ENCODE measurements at regions not wholly inside any gene's neighbourhood (a gene's known extent, or its start where the extent isn't known, plus 50 kb on each side); places are given as distances from the start of the nearest gene placed in this dataset.
"Not testable (repeated sequence)": the region's sequence is repeated elsewhere in the genome, so short reads cannot be mapped to it uniquely, and the experiment has no call there.

DNA sequence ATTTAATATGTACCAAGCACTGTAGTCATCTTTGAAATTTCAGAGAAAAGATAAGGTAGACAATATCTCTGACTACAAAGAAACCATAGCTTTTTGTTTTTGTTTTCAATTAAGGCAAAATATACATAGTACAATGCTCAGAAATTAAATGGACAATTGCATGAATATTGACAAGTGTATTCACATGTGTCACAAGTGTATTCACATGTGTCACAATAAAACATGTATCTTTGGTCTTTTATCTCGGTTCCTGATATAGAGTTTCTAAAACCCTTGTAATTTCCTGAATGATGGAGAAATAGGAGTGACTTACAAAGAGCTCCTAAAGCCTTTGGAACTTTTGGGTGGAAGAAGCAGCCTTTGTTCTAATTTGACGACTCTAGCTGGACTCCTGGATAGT is 756.4 kb downstream of the EPHA4 start:
- H3K4me2 ChIP-seq (ENCODE audit: unreplicated experiment), result no peak overlapping the region
- no peaks in the 10 kb centered on the region for H3K36me3 ChIP-seq (ENCODE audit: low read depth)
- no peaks in the 10 kb centered on the region for H3K79me2 ChIP-seq (ENCODE audit: insufficient read depth)
- H3K9me2 ChIP-seq (ENCODE audit: insufficient read depth), result no peaks in the 10 kb centered on the region; the same call in 1 of the 2 replicates
- H4K20me1 ChIP-seq (ENCODE audit: insufficient read depth), result no peaks in the 10 kb centered on the region
- 0 out of 2 replicates have a peak, but pooled peaks cover 7% of the 10 kb centered on the region for H3F3A ChIP-seq (ENCODE audit: insufficient read depth)
- 58 to 63% methylated on average over 2 of the region's 2 CpGs for WGBS, 2 experiments (ENCODE audit: low coverage in 1 of 2, low lambda C conversion rate in 2 of 2, missing lambda C conversion rate in 2 of 2)
- H3K27ac ChIP-seq, result no peak overlapping the region
- no peaks in the 10 kb centered on the region for H3K27me3 ChIP-seq (replicated peaks; ENCODE audit: insufficient read depth)
- no peak for DNase-seq
- TF ChIP-seq EZH2phosphoT487 (IDR thresholded peaks at IDR 0.05; ENCODE audit: insufficient read depth, low read depth) (no peak), EZH2 (IDR thresholded peaks at IDR 0.05; ENCODE audit: insufficient read depth, poor library complexity, severe bottlenecking) (no peak)
- peaks cover 14% of the 10 kb centered on the region for H3K4me1 ChIP-seq (ENCODE audit: insufficient read depth)
- in situ Hi-C loops (cut with MboI), result no loop called here
- H2AFZ ChIP-seq, result no peak overlapping the region
- H3K9ac ChIP-seq, result no peak overlapping the region
- H3K9me3 ChIP-seq (ENCODE audit: low read depth), result no peaks in the 10 kb centered on the region
- no peak overlapping the region for H3K4me3 ChIP-seq

DNA sequence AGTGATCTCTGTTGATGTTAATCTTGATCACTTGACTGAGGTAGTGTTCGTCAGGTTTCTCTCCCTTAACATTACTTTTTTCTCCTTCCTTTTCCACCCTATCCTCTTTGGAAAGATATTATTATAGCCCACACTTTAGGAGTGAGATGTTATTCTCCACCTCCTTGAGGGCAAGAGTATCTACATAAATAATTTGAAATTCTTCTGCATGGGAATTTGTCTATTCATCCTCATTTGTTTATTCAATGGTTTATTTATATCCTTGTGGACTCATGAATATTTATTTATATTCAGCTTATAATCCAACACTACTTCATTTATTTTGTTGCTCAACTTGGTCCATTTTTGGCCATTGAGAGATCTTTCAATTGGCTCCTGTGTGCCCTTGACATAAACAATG is 750.4 kb downstream of the EPHA4 start:
- Histone ChIP-seq H3K4me1 (ENCODE audit: insufficient read depth) (no peaks in the 10 kb centered on the region), H3K79me2 (ENCODE audit: insufficient read depth) (no peaks in the 10 kb centered on the region), H2AFZ (no peak overlapping the region), H3K4me3 (no peak overlapping the region), H3K27me3 (replicated peaks; ENCODE audit: insufficient read depth) (no peaks in the 10 kb centered on the region), H3K9me2 (ENCODE audit: insufficient read depth) (no peaks in the 10 kb centered on the region; the same call in 1 of the 2 replicates), H3K4me2 (ENCODE audit: unreplicated experiment) (no peak overlapping the region), H3K9ac (no peak overlapping the region), H3F3A (ENCODE audit: insufficient read depth) (no peaks in the 10 kb centered on the region), H4K20me1 (ENCODE audit: insufficient read depth) (no peaks in the 10 kb centered on the region), H3K27ac (no peak overlapping the region), H3K36me3 (ENCODE audit: low read depth) (no peaks in the 10 kb centered on the region), H3K9me3 (ENCODE audit: low read depth) (no peaks in the 10 kb centered on the region)
- WGBS, 2 experiments (ENCODE audit: low coverage in 1 of 2, low lambda C conversion rate in 2 of 2, missing lambda C conversion rate in 2 of 2), result 40 to 58% methylated on average over 1 of the region's 1 CpG
- in situ Hi-C loops (cut with MboI), result no loop called here
- DNase-seq, result no peak
- TF ChIP-seq EZH2phosphoT487 (IDR thresholded peaks at IDR 0.05; ENCODE audit: insufficient read depth, low read depth) (no peak), EZH2 (IDR thresholded peaks at IDR 0.05; ENCODE audit: insufficient read depth, poor library complexity, severe bottlenecking) (no peak)

DNA sequence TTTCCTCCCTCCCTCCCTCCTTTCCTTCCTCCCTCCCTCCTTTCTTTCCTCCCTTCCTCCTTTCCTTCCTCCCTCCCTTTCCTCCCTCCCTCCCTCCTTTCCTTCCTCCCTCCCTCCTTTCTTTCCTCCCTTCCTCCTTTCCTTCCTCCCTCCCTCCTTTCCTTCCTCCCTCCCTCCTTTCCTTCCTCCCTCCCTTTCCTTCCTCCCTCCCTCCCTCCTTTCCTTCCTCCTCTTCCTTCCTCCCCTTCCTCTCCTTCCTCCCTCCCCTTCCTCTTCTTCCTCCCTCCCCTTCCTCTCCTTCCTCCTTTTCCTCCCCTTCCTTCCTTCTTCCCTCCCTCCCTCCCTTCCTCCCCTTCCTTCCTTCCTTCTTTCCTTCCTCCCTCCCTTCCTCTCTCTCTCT is 748.5 kb downstream of the EPHA4 start:
- H2AFZ ChIP-seq; H3K9ac ChIP-seq; H3K4me2 ChIP-seq (ENCODE audit: unreplicated experiment); in situ Hi-C loops (cut with MboI); H3K4me3 ChIP-seq; H3K79me2 ChIP-seq (ENCODE audit: insufficient read depth); H3K27ac ChIP-seq; H3K36me3 ChIP-seq (ENCODE audit: low read depth); H3F3A ChIP-seq (ENCODE audit: insufficient read depth); DNase-seq; H4K20me1 ChIP-seq (ENCODE audit: insufficient read depth); H3K27me3 ChIP-seq (replicated peaks; ENCODE audit: insufficient read depth); H3K4me1 ChIP-seq (ENCODE audit: insufficient read depth); H3K9me2 ChIP-seq (ENCODE audit: insufficient read depth); H3K9me3 ChIP-seq (ENCODE audit: low read depth): not testable (repeated sequence)

DNA sequence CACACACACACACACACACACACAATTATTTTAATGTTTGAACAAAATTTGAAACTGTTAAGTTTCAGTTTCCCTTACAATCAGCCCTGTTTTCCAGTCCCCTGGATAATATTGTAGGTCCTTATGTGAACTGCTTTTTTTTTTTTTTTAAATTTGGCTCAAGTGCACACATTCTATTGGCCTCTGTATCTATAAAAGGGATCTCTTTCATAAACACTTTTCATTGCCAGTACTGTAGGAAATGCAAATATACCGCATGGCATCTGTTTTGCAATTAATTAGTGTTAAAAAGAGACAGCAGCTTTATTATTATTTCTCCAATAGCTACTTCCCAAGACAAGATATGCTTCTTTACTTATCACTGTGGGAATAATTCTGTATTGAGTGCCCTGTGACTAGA is 738.7 kb downstream of the EPHA4 start:
- TF ChIP-seq EZH2 (IDR thresholded peaks at IDR 0.05; ENCODE audit: insufficient read depth, poor library complexity, severe bottlenecking) (no peak), EZH2phosphoT487 (IDR thresholded peaks at IDR 0.05; ENCODE audit: insufficient read depth, low read depth) (no peak)
- Histone ChIP-seq H3K79me2 (ENCODE audit: insufficient read depth) (no peaks in the 10 kb centered on the region), H3K27ac (no peak overlapping the region), H3K36me3 (ENCODE audit: low read depth) (no peaks in the 10 kb centered on the region), H3F3A (ENCODE audit: insufficient read depth) (no peaks in the 10 kb centered on the region), H3K4me1 (ENCODE audit: insufficient read depth) (no peaks in the 10 kb centered on the region), H3K9me2 (ENCODE audit: insufficient read depth) (no peaks in the 10 kb centered on the region; the same call in 1 of the 2 replicates), H3K9ac (no peak overlapping the region), H3K4me3 (no peak overlapping the region), H3K9me3 (ENCODE audit: low read depth) (no peaks in the 10 kb centered on the region), H3K4me2 (ENCODE audit: unreplicated experiment) (no peak overlapping the region), H2AFZ (no peak overlapping the region), H3K27me3 (replicated peaks; ENCODE audit: insufficient read depth) (no peaks in the 10 kb centered on the region; the same call in 1 of the 2 replicates), H4K20me1 (ENCODE audit: insufficient read depth) (no peaks in the 10 kb centered on the region)
- 11 to 12% methylated on average over 1 of the region's 1 CpG for WGBS, 2 experiments (ENCODE audit: low coverage in 1 of 2, low lambda C conversion rate in 2 of 2, missing lambda C conversion rate in 2 of 2)
- in situ Hi-C loops (cut with MboI), result no loop called here
- DNase-seq, result no peak

DNA sequence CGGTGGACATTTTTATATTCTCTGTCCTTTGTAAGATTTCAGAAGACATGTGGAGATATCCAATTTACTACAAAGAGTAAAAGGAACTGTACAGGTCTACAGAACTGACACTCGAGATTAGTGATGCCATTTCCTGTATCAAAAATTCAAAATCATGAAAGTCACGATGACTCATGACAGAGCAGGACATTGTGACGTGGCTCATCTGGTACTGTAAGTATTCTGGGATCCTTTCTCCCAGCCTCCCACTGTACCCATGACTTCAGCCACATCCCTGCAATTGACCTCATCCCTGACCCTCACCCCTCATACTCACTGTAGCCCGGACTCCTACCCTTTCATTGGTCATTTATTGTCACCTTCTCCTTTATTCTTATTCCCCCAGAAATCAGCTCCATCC is 736.5 kb downstream of the EPHA4 start:
- no peak overlapping the region for H3K9ac ChIP-seq
- TF ChIP-seq EZH2 (IDR thresholded peaks at IDR 0.05; ENCODE audit: insufficient read depth, poor library complexity, severe bottlenecking), result no peak
- no peak for TF ChIP-seq EZH2phosphoT487 (IDR thresholded peaks at IDR 0.05; ENCODE audit: insufficient read depth, low read depth)
- H3K4me2 ChIP-seq (ENCODE audit: unreplicated experiment), result no peak overlapping the region
- no peaks in the 10 kb centered on the region for H3K79me2 ChIP-seq (ENCODE audit: insufficient read depth)
- no peaks in the 10 kb centered on the region for H3K36me3 ChIP-seq (ENCODE audit: low read depth)
- H4K20me1 ChIP-seq (ENCODE audit: insufficient read depth), result no peaks in the 10 kb centered on the region
- no peaks in the 10 kb centered on the region; the same call in 1 of the 2 replicates for H3K9me2 ChIP-seq (ENCODE audit: insufficient read depth)
- H3K27ac ChIP-seq, result no peak overlapping the region
- WGBS, 2 experiments (ENCODE audit: low coverage in 1 of 2, low lambda C conversion rate in 2 of 2, missing lambda C conversion rate in 2 of 2), result 39 to 50% methylated on average over 5 of the region's 5 CpGs
- H2AFZ ChIP-seq, result no peak overlapping the region
- in situ Hi-C loops (cut with MboI), result no loop called here
- no peaks in the 10 kb centered on the region for H3K4me1 ChIP-seq (ENCODE audit: insufficient read depth)
- H3K9me3 ChIP-seq (ENCODE audit: low read depth), result no peaks in the 10 kb centered on the region
- H3F3A ChIP-seq (ENCODE audit: insufficient read depth), result no peaks in the 10 kb centered on the region
- no peak overlapping the region for H3K4me3 ChIP-seq
- no peaks in the 10 kb centered on the region for H3K27me3 ChIP-seq (replicated peaks; ENCODE audit: insufficient read depth)
- peak; percentile 38 for DNase-seq
